B cell (primary cell): ENCODE measurements at regions not wholly inside any gene's neighbourhood (a gene's known extent, or its start where the extent isn't known, plus 50 kb on each side); places are given as distances from the start of the nearest gene placed in this dataset.

ENCODE experiments used
- ATAC-seq: fragments of 200-7000 bp; cut with Tn5 transposase; one replicate; pipeline ENCODE4 v1.10.0; 2021; ENCODE audit warnings: low read depth, mild to moderate bottlenecking, moderate number of reproducible peaks, moderate library complexity
- CTCF ChIA-PET: fragments of 350-600 bp; sonication (Branson Sonifier 250); formaldehyde crosslinking; loops from one replicate; lab custom pipeline; 2021; ENCODE audit warnings: antibody characterized with exemption, inconsistent platforms; lab: Charles Lee
- POLR2A ChIA-PET: fragments of 350-600 bp; sonication (Branson Sonifier 250); formaldehyde crosslinking; loops from one replicate; lab custom pipeline; 2021; ENCODE audit warnings: antibody characterized with exemption; lab: Charles Lee
- DNase-seq: peaks from one replicate; pipeline ENCODE4 v3.0.0; 2013
- H2AFZ ChIP-seq: 2 replicates; pipeline ENCODE4 v1.6.1; 2012; ENCODE audit warnings: mild to moderate bottlenecking, low read depth, low read length; ENCODE audit not compliant: insufficient read depth, poor library complexity, severe bottlenecking
- H3K27ac ChIP-seq, 2 donors: 1 replicate in 1 of 2; 2 replicates in 1 of 2; pipeline ENCODE4 v1.5.1; 2012 to 2013; ENCODE audit warnings: low read length in 2 of 2, mild to moderate bottlenecking in 2 of 2, moderate library complexity in 1 of 2
- H3K27me3 ChIP-seq, 4 experiments: fragments of 200-600 bp in 1 of 4; sonication (generic) in 1 of 4; replicated peaks in 1 of 4; 1 replicate in 2 of 4; 2 replicates in 2 of 4; pipeline versions ENCODE4 v1.6.1 to v1.7.0; 2013 to 2016; ENCODE audit warnings: low read length in 3 of 4, mild to moderate bottlenecking in 2 of 4, mixed read lengths in 1 of 4, moderate library complexity in 1 of 4; ENCODE audit not compliant: insufficient read depth in 4 of 4, control insufficient read depth in 3 of 4; ENCODE audit errors: control extremely low read depth in 1 of 4
- H3K36me3 ChIP-seq, 2 experiments: replicated peaks in 1 of 2; 1 replicate in 1 of 2; 2 replicates in 1 of 2; pipeline versions ENCODE4 v1.6.1 to v1.7.1; 2013; ENCODE audit warnings: low read length in 1 of 2; ENCODE audit not compliant: insufficient read depth in 2 of 2, control insufficient read depth in 1 of 2; ENCODE audit errors: control extremely low read depth in 1 of 2, extremely low read depth in 1 of 2
- H3K4me1 ChIP-seq, 2 donors: fragments of 200-600 bp in 1 of 2; sonication (generic) in 1 of 2; 1 replicate in 1 of 2; 2 replicates in 1 of 2; pipeline versions ENCODE4 v1.5.1 to v1.6.1; 2013 to 2017; ENCODE audit warnings: low read length in 2 of 2; ENCODE audit not compliant: control insufficient read depth in 2 of 2, insufficient read depth in 2 of 2
- H3K4me2 ChIP-seq: replicated peaks from 2 replicates; pipeline ENCODE3; 2012; ENCODE audit warnings: mild to moderate bottlenecking, low read depth, low read length; ENCODE audit not compliant: poor library complexity, severe bottlenecking
- H3K4me3 ChIP-seq, 5 experiments: fragments of 200-600 bp in 1 of 5; sonication (generic) in 1 of 5; 1 replicate in 3 of 5; 2 replicates in 2 of 5; pipeline versions ENCODE4 v1.5.1 to v1.7.0; 2011 to 2016; ENCODE audit warnings: low read length in 4 of 5, mild to moderate bottlenecking in 4 of 5, low read depth in 2 of 5, control low read depth in 1 of 5, moderate library complexity in 1 of 5; ENCODE audit not compliant: insufficient read depth in 1 of 5; ENCODE audit errors: control extremely low read depth in 1 of 5, extremely low read depth in 1 of 5
- H3K79me2 ChIP-seq: fragments of 200-600 bp; sonication (generic); one replicate; pipeline ENCODE4 v1.6.0; 2016; ENCODE audit warnings: low read length; ENCODE audit not compliant: control insufficient read depth, insufficient read depth
- H3K9ac ChIP-seq: fragments of 200-600 bp; sonication (generic); 2 replicates; pipeline ENCODE4 v1.6.1; 2017; ENCODE audit warnings: mild to moderate bottlenecking, low read length, moderate library complexity
- H3K9me3 ChIP-seq, 3 donors: one replicate each; pipeline versions ENCODE4 v1.6.1 to v1.7.1; 2013; ENCODE audit warnings: low read length in 2 of 3; ENCODE audit not compliant: control insufficient read depth in 2 of 3, insufficient read depth in 1 of 3; ENCODE audit errors: control extremely low read depth in 1 of 3
- H4K20me1 ChIP-seq: 2 replicates; pipeline ENCODE4 v1.6.0; 2012; ENCODE audit warnings: mild to moderate bottlenecking, low read length; ENCODE audit not compliant: insufficient read depth, control insufficient read depth, poor library complexity, severe bottlenecking
- H3K27ac Mint-ChIP-seq: one replicate; pipeline ENCODE4 v1.8.0; 2021; ENCODE audit warnings: mixed read lengths
- H3K27me3 Mint-ChIP-seq: one replicate; pipeline ENCODE4 v1.8.0; 2021; ENCODE audit warnings: mixed read lengths
- H3K4me1 Mint-ChIP-seq: one replicate; pipeline ENCODE4 v1.8.0; 2021; ENCODE audit warnings: mixed read lengths
- H3K4me3 Mint-ChIP-seq: one replicate; pipeline ENCODE4 v1.8.0; 2021; ENCODE audit warnings: mixed read lengths
- H3K9me3 Mint-ChIP-seq: one replicate; pipeline ENCODE4 v1.8.0; 2022; ENCODE audit warnings: mixed read lengths; ENCODE audit not compliant: insufficient read depth
- EZH2 ChIP-seq: IDR thresholded peaks from 2 replicates; pipeline ENCODE4 v1.6.1; 2012; ENCODE audit warnings: borderline replicate concordance, low read depth, mild to moderate bottlenecking, moderate library complexity, low read length; ENCODE audit not compliant: insufficient read depth, poor library complexity, severe bottlenecking
- WGBS: methylation state at CpG from one replicate; pipeline ENCODE4 v1.1.5; 2013; ENCODE audit warnings: missing lambda C conversion rate; ENCODE audit not compliant: insufficient coverage; 5-methylcytosine and 5-hydroxymethylcytosine counted together
- intact Hi-C: fragments of 100-400 bp; cut with micrococcal nuclease; formaldehyde crosslinking; loops from one replicate; pipeline ENCODE4 v1.10.0; 2022
- TF ChIP-seq, protein P1 (sequence below): fragments of 200-600 bp; IDR thresholded peaks from one replicate; pipeline ENCODE4 v1.8.0; 2022; ENCODE audit warnings: antibody characterized with exemption, mild to moderate bottlenecking

DNA sequence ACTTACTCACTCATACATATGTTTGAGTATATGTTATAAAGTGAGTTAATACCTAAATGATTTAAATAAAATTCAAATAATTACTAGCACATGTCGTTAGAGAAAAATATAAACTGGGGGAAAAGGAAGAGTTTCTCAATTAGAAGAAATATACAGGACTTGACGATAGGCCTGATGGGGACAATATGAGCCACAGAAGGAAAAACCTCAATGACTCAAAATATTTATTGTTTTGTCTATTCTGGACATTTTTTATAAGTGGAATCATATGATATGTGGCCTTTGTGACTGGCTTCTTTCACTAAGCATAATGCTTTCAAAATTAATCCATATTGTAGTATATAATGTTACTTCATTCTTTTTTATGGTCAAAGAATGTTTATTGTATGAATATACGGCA, 339.2 kb upstream of the PMFBP1 start:
- Histone ChIP-seq H3K9ac (no peak overlapping the region), H3K4me2 (no peak overlapping the region), H2AFZ (no peak overlapping the region), H3K9me3 (no peaks in the 10 kb centered on the region), H4K20me1 (no peaks in the 10 kb centered on the region), H3K36me3 (no peaks in the 10 kb centered on the region), H3K4me3 (no peak overlapping the region), H3K79me2 (no peaks in the 10 kb centered on the region), H3K4me1 (no peaks in the 10 kb centered on the region), H3K27me3 (no peaks in the 10 kb centered on the region), H3K27ac (no peak overlapping the region)
- TF ChIP-seq, protein P1, sequence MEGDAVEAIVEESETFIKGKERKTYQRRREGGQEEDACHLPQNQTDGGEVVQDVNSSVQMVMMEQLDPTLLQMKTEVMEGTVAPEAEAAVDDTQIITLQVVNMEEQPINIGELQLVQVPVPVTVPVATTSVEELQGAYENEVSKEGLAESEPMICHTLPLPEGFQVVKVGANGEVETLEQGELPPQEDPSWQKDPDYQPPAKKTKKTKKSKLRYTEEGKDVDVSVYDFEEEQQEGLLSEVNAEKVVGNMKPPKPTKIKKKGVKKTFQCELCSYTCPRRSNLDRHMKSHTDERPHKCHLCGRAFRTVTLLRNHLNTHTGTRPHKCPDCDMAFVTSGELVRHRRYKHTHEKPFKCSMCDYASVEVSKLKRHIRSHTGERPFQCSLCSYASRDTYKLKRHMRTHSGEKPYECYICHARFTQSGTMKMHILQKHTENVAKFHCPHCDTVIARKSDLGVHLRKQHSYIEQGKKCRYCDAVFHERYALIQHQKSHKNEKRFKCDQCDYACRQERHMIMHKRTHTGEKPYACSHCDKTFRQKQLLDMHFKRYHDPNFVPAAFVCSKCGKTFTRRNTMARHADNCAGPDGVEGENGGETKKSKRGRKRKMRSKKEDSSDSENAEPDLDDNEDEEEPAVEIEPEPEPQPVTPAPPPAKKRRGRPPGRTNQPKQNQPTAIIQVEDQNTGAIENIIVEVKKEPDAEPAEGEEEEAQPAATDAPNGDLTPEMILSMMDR, result no peak
- TF ChIP-seq EZH2, result no peak
- intact Hi-C loops, result no loop called here
- no CpG with 5 or more reads among the region's 3 CpGs for WGBS
- no peak for DNase-seq
- Mint-ChIP-seq H3K4me1 (no peaks in the 10 kb centered on the region), H3K4me3 (no peak overlapping the region), H3K27me3 (no peaks in the 10 kb centered on the region), H3K9me3 (no peaks in the 10 kb centered on the region), H3K27ac (no peak overlapping the region)
- ChIA-PET CTCF (no interaction called here), POLR2A (no interaction called here)
- ATAC-seq, result no peak

DNA sequence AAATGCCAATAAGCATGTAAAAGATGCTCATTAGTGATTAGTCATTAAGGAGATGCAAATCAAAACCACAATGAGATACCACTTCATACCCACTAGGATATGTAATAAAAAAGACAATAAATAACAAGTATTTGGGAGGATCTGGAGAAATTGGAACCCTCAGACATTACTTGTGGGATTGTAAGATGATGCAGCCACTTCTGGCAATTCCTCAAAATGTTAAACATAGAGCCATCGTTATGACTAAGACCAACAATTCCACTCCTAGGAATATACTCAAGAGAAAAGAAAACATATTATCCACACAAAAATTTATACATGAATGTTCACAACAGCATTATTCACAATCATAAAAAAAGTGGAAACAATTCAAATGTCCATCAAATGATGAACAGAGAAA, 336.2 kb upstream of the PMFBP1 start:
- no peaks in the 10 kb centered on the region for H3K4me1 ChIP-seq
- H3K4me3 ChIP-seq, result no peak overlapping the region
- POLR2A ChIA-PET, result no interaction called here
- CTCF ChIA-PET, result no interaction called here
- Mint-ChIP-seq H3K9me3 (no peaks in the 10 kb centered on the region), H3K27me3 (no peaks in the 10 kb centered on the region), H3K4me3 (no peak overlapping the region), H3K4me1 (no peaks in the 10 kb centered on the region), H3K27ac (no peak overlapping the region)
- H4K20me1 ChIP-seq, result no peaks in the 10 kb centered on the region
- no peak overlapping the region for H2AFZ ChIP-seq
- intact Hi-C loops, result no loop called here
- ATAC-seq, result no peak
- no peaks in the 10 kb centered on the region for H3K79me2 ChIP-seq
- H3K9ac ChIP-seq, result no peak overlapping the region
- H3K4me2 ChIP-seq, result no peak overlapping the region
- TF ChIP-seq EZH2, result no peak
- TF ChIP-seq, protein P1, result no peak
- DNase-seq, result no peak
- H3K9me3 ChIP-seq, result no peaks in the 10 kb centered on the region
- H3K36me3 ChIP-seq, result no peaks in the 10 kb centered on the region
- H3K27ac ChIP-seq, result no peak overlapping the region
- no peaks in the 10 kb centered on the region for H3K27me3 ChIP-seq
- WGBS, result no CpG with 5 or more reads among the region's 1 CpG
